Ishikawa (cell line): ENCODE measurements at regions not wholly inside any gene's neighbourhood (a gene's known extent, or its start where the extent isn't known, plus 50 kb on each side); places are given as distances from the start of the nearest gene placed in this dataset.

ENCODE experiments used
- CEBPB ChIP-seq: IDR thresholded peaks from 2 replicates; pipeline ENCODE4 v1.6.1; 2012
- CREB1 ChIP-seq: IDR thresholded peaks from 2 replicates; pipeline ENCODE4 v1.6.1; 2012; ENCODE audit warnings: low read depth
- EGR1 ChIP-seq: IDR thresholded peaks from 2 replicates; pipeline ENCODE4 v1.6.1; 2012
- EP300 ChIP-seq: IDR thresholded peaks from 2 replicates; pipeline ENCODE4 v1.6.1; 2012; ENCODE audit warnings: borderline replicate concordance
- FOXM1 ChIP-seq: IDR thresholded peaks from 2 replicates; pipeline ENCODE4 v1.6.1; 2012; ENCODE audit warnings: low read depth, borderline replicate concordance
- MAX ChIP-seq: IDR thresholded peaks from 2 replicates; pipeline ENCODE4 v1.6.1; 2012
- NFIC ChIP-seq: IDR thresholded peaks from 2 replicates; pipeline ENCODE4 v1.6.1; 2012
- RAD21 ChIP-seq: IDR thresholded peaks from 2 replicates; pipeline ENCODE4 v1.6.1; 2012; ENCODE audit warnings: low read depth
- REST ChIP-seq: IDR thresholded peaks from 2 replicates; pipeline ENCODE4 v1.6.1; 2012; ENCODE audit warnings: low read depth, mild to moderate bottlenecking
- TAF1 ChIP-seq: IDR thresholded peaks from 2 replicates; pipeline ENCODE4 v1.6.1; 2012; ENCODE audit warnings: low read depth, mild to moderate bottlenecking
- TCF12 ChIP-seq: IDR thresholded peaks from 2 replicates; pipeline ENCODE4 v1.6.1; 2012; ENCODE audit warnings: low read depth
- TEAD4 ChIP-seq: IDR thresholded peaks from 2 replicates; pipeline ENCODE4 v1.6.1; 2012
- USF1 ChIP-seq: IDR thresholded peaks from 2 replicates; pipeline ENCODE4 v1.6.1; 2012
- YY1 ChIP-seq: IDR thresholded peaks from 2 replicates; pipeline ENCODE4 v1.6.1; 2012; ENCODE audit warnings: low read depth
- ZBTB7A ChIP-seq: IDR thresholded peaks from 2 replicates; pipeline ENCODE4 v1.6.1; 2012; ENCODE audit warnings: low read depth

- TF ChIP-seq REST: no peak
- TF ChIP-seq YY1: no peak
- TF ChIP-seq MAX: no peak
These were observed 151.8 kb upstream of the SOX1 start for GRCh38 chr13:111915104-111915551.

- TF ChIP-seq TCF12 (no peak), EGR1 (no peak), CEBPB (no peak), FOXM1 (no peak)
These were observed 150.7 kb upstream of the SOX1 start for GRCh38 chr13:111916201-111916600.

- TF ChIP-seq TCF12 (no peak), YY1 (no peak), CREB1 (no peak), NFIC (no peak), REST (no peak), EGR1 (no peak), ZBTB7A (no peak)
These were observed 149.9 kb upstream of the SOX1 start for GRCh38 chr13:111917086-111917485.

GRCh38 chr13:111917901-111918300 is 149.0 kb upstream of the SOX1 start:
- no peak for TF ChIP-seq CREB1
- no peak for TF ChIP-seq NFIC
- TF ChIP-seq REST: no peak
- no peak for TF ChIP-seq TCF12
- no peak for TF ChIP-seq ZBTB7A
- TF ChIP-seq RAD21: no peak
- no peak for TF ChIP-seq FOXM1
- TF ChIP-seq TEAD4: no peak

- TF ChIP-seq USF1: no peak
- TF ChIP-seq YY1: no peak
- TF ChIP-seq FOXM1: no peak
These were observed 147.7 kb upstream of the SOX1 start for GRCh38 chr13:111919286-111919685.

- TF ChIP-seq ZBTB7A (no peak), TAF1 (no peak), EGR1 (no peak), TEAD4 (no peak), YY1 (no peak), CEBPB (no peak), USF1 (no peak), EP300 (no peak), FOXM1 (no peak), RAD21 (no peak)
These were observed 147.1 kb upstream of the SOX1 start for GRCh38 chr13:111919849-111920248.
